Activated B cell treated with CpG ODN at 0.5 μM for 24 hours (primary cell): ENCODE measurements at regions not wholly inside any gene's neighbourhood (a gene's known extent, or its start where the extent isn't known, plus 50 kb on each side); places are given as distances from the start of the nearest gene placed in this dataset.
"Not testable (repeated sequence)": the region's sequence is repeated elsewhere in the genome, so short reads cannot be mapped to it uniquely, and the experiment has no call there.

ENCODE experiments used
- ATAC-seq: fragments of 200-7000 bp; cut with Tn5 transposase; one replicate; pipeline ENCODE4 v1.10.0; 2021; ENCODE audit warnings: low read depth, mild to moderate bottlenecking, moderate library complexity
- CTCF ChIA-PET: fragments of 350-600 bp; sonication (Branson Sonifier 250); formaldehyde crosslinking; loops from one replicate; lab custom pipeline; 2021; ENCODE audit warnings: antibody characterized with exemption; lab: Charles Lee
- POLR2A ChIA-PET: fragments of 350-600 bp; sonication (Branson Sonifier 250); formaldehyde crosslinking; loops from one replicate; lab custom pipeline; 2021; ENCODE audit warnings: antibody characterized with exemption; lab: Charles Lee
- DNase-seq: peaks from one replicate; pipeline ENCODE4 v3.0.0; 2022
- H3K27ac Mint-ChIP-seq: one replicate; pipeline ENCODE4 v1.8.0; 2020; ENCODE audit warnings: mixed read lengths
- H3K27me3 Mint-ChIP-seq: one replicate; pipeline ENCODE4 v1.8.0; 2021; ENCODE audit warnings: mixed read lengths
- H3K36me3 Mint-ChIP-seq: one replicate; pipeline ENCODE4 v1.8.0; 2021; ENCODE audit warnings: low read depth, mixed read lengths
- H3K4me1 Mint-ChIP-seq: one replicate; pipeline ENCODE4 v1.8.0; 2021; ENCODE audit warnings: mixed read lengths
- H3K4me3 Mint-ChIP-seq: one replicate; pipeline ENCODE4 v1.8.0; 2020; ENCODE audit warnings: mild to moderate bottlenecking, mixed read lengths
- H3K9me3 Mint-ChIP-seq: one replicate; pipeline ENCODE4 v1.8.0; 2020; ENCODE audit warnings: mixed read lengths
- CTCF ChIP-seq: fragments of 200-600 bp; IDR thresholded peaks from one replicate; pipeline ENCODE4 v1.8.0; 2022; ENCODE audit warnings: antibody characterized with exemption, mild to moderate bottlenecking
- intact Hi-C: fragments of 100-400 bp; cut with micrococcal nuclease; formaldehyde crosslinking; loops from one replicate; pipeline ENCODE4 v1.15.1; 2024

- H3K27ac Mint-ChIP-seq, H3K27me3 Mint-ChIP-seq, POLR2A ChIA-PET: not testable (repeated sequence)
Measured at GRCh38 chrX:10469-11458, 270.4 kb upstream of the PLCXD1 start.

GRCh38 chrX:13821-14443, 267.2 kb upstream of the PLCXD1 start:
- H3K27ac Mint-ChIP-seq, H3K36me3 Mint-ChIP-seq, H3K4me3 Mint-ChIP-seq, POLR2A ChIA-PET, H3K9me3 Mint-ChIP-seq, ATAC-seq, DNase-seq, H3K4me1 Mint-ChIP-seq, intact Hi-C loops, CTCF ChIA-PET, H3K27me3 Mint-ChIP-seq: not testable (repeated sequence)

More at GRCh38 chrX:10469-11458, 270.4 kb upstream of the PLCXD1 start:
- CTCF ChIA-PET, DNase-seq, H3K9me3 Mint-ChIP-seq, H3K4me1 Mint-ChIP-seq, ATAC-seq, H3K36me3 Mint-ChIP-seq, intact Hi-C loops, H3K4me3 Mint-ChIP-seq: not testable (repeated sequence)

- H3K36me3 Mint-ChIP-seq, H3K9me3 Mint-ChIP-seq, H3K27ac Mint-ChIP-seq, POLR2A ChIA-PET, DNase-seq, intact Hi-C loops, H3K27me3 Mint-ChIP-seq, ATAC-seq, H3K4me1 Mint-ChIP-seq, CTCF ChIA-PET, H3K4me3 Mint-ChIP-seq: not testable (repeated sequence)
Measured at GRCh38 chrX:14452-14851, 266.7 kb upstream of the PLCXD1 start.

- H3K4me3 Mint-ChIP-seq, H3K36me3 Mint-ChIP-seq, H3K27me3 Mint-ChIP-seq, intact Hi-C loops, CTCF ChIA-PET, H3K27ac Mint-ChIP-seq, POLR2A ChIA-PET, DNase-seq, H3K4me1 Mint-ChIP-seq, H3K9me3 Mint-ChIP-seq: not testable (repeated sequence)
- peak; percentile 91 for ATAC-seq
Measured at GRCh38 chrX:18768-19454, 262.3 kb upstream of the PLCXD1 start.

- H3K27ac Mint-ChIP-seq, intact Hi-C loops, CTCF ChIA-PET, H3K27me3 Mint-ChIP-seq, H3K4me3 Mint-ChIP-seq, DNase-seq, H3K36me3 Mint-ChIP-seq, POLR2A ChIA-PET, H3K4me1 Mint-ChIP-seq, H3K9me3 Mint-ChIP-seq: not testable (repeated sequence)
- peak; percentile 5 for ATAC-seq
Measured at GRCh38 chrX:19455-19827, 261.7 kb upstream of the PLCXD1 start.

GRCh38 chrX:19912-20571, 261.1 kb upstream of the PLCXD1 start:
- Mint-ChIP-seq H3K36me3 (no peaks in the 10 kb centered on the region), H3K4me3 (peak overlapping the region; percentile 80), H3K4me1 (no peaks in the 10 kb centered on the region), H3K9me3 (no peaks in the 10 kb centered on the region), H3K27me3 (no peaks in the 10 kb centered on the region), H3K27ac (no peak overlapping the region)
- no peak for TF ChIP-seq CTCF
- ChIA-PET CTCF (no interaction called here), POLR2A (no interaction called here)
- ATAC-seq (peak; percentile 11), DNase-seq (no peak)
- intact Hi-C loops: no loop called here

- POLR2A ChIA-PET, H3K36me3 Mint-ChIP-seq, intact Hi-C loops, DNase-seq, H3K27ac Mint-ChIP-seq, ATAC-seq, H3K4me3 Mint-ChIP-seq, CTCF ChIA-PET, H3K27me3 Mint-ChIP-seq, H3K9me3 Mint-ChIP-seq, H3K4me1 Mint-ChIP-seq: not testable (repeated sequence)
Measured at GRCh38 chrX:24139-24538, 257.0 kb upstream of the PLCXD1 start.
